GM21381 (cell line): ENCODE measurements at regions not wholly inside any gene's neighbourhood (a gene's known extent, or its start where the extent isn't known, plus 50 kb on each side); places are given as distances from the start of the nearest gene placed in this dataset.

Experiments used
- ATAC-seq: cut with Tn5 transposase; IDR thresholded peaks from one replicate; pipeline ENCODE4 v1.9.1; 2021; ENCODE audit warnings: mild to moderate bottlenecking, moderate library complexity; ENCODE audit not compliant: unreplicated experiment

- ATAC-seq = peak; percentile 82
Observed at GRCh38 chr11:88231894-88232482, 56.7 kb upstream of the RAB38 start.

GRCh38 chr11:88229303-88229702, 54.1 kb upstream of the RAB38 start:
- no peak for ATAC-seq
